Thyroid gland (tissue), 4 donors: ENCODE measurements at regions not wholly inside any gene's neighbourhood (a gene's known extent, or its start where the extent isn't known, plus 50 kb on each side); places are given as distances from the start of the nearest gene placed in this dataset.

Experiments
- DNase-seq, 2 donors: peaks; one replicate each; pipeline ENCODE4 v3.0.0-alpha.2; 2019
- H3K27ac ChIP-seq, 3 donors: fragments of 200-600 bp; sonication (generic); 1 replicate in 2 of 3; 2 replicates in 1 of 3; pipeline ENCODE4 v1.5.1; 2016 to 2019; ENCODE audit warnings: mild to moderate bottlenecking in 1 of 3, moderate library complexity in 1 of 3
- H3K27me3 ChIP-seq: fragments of 200-600 bp; sonication (generic); one replicate; pipeline ENCODE4 v1.5.1; 2019
- H3K36me3 ChIP-seq, 2 donors: fragments of 200-600 bp; sonication (generic); one replicate each; pipeline ENCODE4 v1.5.1; 2016 to 2019
- H3K4me1 ChIP-seq, 2 donors: fragments of 200-600 bp; sonication (generic); one replicate each; pipeline ENCODE4 v1.5.1; 2017 to 2019
- H3K4me3 ChIP-seq, 3 donors: fragments of 200-600 bp; sonication (generic); replicated peaks in 1 of 3; 1 replicate in 2 of 3; 2 replicates in 1 of 3; pipeline ENCODE4 v1.5.1; 2016; ENCODE audit warnings: mild to moderate bottlenecking in 1 of 3
- H3K9me3 ChIP-seq: fragments of 200-600 bp; sonication (generic); one replicate; pipeline ENCODE4 v1.5.1; 2017
- POLR2A ChIP-seq, 2 donors: fragments of 450-650 bp; IDR thresholded peaks; one replicate each; pipeline ENCODE4 v1.6.1; 2017; ENCODE audit warnings: antibody characterized with exemption in 2 of 2, mild to moderate bottlenecking in 2 of 2, moderate library complexity in 1 of 2
- WGBS, 2 donors: methylation state at CpG; one replicate each; pipeline ENCODE4 v1.1.5; 2017; 5-methylcytosine and 5-hydroxymethylcytosine counted together
- intact Hi-C: fragments of 100-400 bp; cut with DNase I; formaldehyde crosslinking; loops from one replicate; pipeline ENCODE4 v1.15.1; 2023
- TF ChIP-seq, protein P1 (sequence below), 6 experiments: fragments of 200-600 bp in 3 of 6; fragments of 450-650 bp in 3 of 6; sonication (generic) in 3 of 6; IDR thresholded peaks; one replicate each; pipeline ENCODE4 v1.5.1; 2016 to 2019; ENCODE audit warnings: antibody characterized with exemption in 6 of 6, mild to moderate bottlenecking in 2 of 6, inconsistent platforms in 1 of 6, moderate library complexity in 1 of 6

GRCh38 chr4:128512767-128513322 lies 225.2 kb upstream of the PGRMC2 start:
- Histone ChIP-seq H3K27me3 (no peaks in the 10 kb centered on the region), H3K4me1 (peaks cover 8 to 11% of the 10 kb centered on the region in 2 donors), H3K27ac (no peak overlapping the region), H3K36me3 (no peaks in the 10 kb centered on the region), H3K9me3 (no peaks in the 10 kb centered on the region), H3K4me3 (no peak overlapping the region)
- no peak for DNase-seq
- intact Hi-C loops, result no loop called here
- TF ChIP-seq, protein P1, sequence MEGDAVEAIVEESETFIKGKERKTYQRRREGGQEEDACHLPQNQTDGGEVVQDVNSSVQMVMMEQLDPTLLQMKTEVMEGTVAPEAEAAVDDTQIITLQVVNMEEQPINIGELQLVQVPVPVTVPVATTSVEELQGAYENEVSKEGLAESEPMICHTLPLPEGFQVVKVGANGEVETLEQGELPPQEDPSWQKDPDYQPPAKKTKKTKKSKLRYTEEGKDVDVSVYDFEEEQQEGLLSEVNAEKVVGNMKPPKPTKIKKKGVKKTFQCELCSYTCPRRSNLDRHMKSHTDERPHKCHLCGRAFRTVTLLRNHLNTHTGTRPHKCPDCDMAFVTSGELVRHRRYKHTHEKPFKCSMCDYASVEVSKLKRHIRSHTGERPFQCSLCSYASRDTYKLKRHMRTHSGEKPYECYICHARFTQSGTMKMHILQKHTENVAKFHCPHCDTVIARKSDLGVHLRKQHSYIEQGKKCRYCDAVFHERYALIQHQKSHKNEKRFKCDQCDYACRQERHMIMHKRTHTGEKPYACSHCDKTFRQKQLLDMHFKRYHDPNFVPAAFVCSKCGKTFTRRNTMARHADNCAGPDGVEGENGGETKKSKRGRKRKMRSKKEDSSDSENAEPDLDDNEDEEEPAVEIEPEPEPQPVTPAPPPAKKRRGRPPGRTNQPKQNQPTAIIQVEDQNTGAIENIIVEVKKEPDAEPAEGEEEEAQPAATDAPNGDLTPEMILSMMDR (IDR thresholded peaks at IDR 0.05), result no peak
- TF ChIP-seq POLR2A (IDR thresholded peaks at IDR 0.05), result no peak

DNA sequence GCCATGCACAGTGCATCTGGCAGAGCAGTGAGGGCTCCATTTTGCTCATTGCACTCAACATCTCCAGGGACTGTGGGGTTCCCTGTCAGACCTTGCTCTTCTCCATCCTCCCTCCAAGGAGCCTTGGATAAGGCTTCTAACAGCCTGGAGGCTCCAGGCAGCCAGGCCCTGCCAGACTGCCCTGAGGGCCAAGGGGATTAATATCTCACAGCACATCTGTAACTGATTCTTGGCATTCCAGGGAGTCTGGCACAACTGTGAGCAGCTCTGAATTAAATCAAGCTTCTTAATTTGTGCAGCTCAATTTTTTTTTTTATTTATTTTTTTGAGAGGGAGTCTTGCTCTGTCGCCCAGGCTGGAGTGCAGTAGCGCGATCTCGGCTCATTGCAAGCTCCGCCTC lies 224.5 kb upstream of the PGRMC2 start:
- no peaks in the 10 kb centered on the region for H3K27me3 ChIP-seq
- WGBS, 2 donors, result 96 to 97% methylated on average over 5 of the region's 5 CpGs
- H3K27ac ChIP-seq, result no peak overlapping the region
- H3K4me3 ChIP-seq, result no peak overlapping the region
- no peaks in the 10 kb centered on the region for H3K36me3 ChIP-seq
- H3K9me3 ChIP-seq, result no peaks in the 10 kb centered on the region
- H3K4me1 ChIP-seq, result peaks cover 4 to 8% of the 10 kb centered on the region in 2 donors
- TF ChIP-seq, protein P1 (IDR thresholded peaks at IDR 0.05), result no peak
- no peak for TF ChIP-seq POLR2A (IDR thresholded peaks at IDR 0.05)
- intact Hi-C loops, result no loop called here
- no peak for DNase-seq

DNA sequence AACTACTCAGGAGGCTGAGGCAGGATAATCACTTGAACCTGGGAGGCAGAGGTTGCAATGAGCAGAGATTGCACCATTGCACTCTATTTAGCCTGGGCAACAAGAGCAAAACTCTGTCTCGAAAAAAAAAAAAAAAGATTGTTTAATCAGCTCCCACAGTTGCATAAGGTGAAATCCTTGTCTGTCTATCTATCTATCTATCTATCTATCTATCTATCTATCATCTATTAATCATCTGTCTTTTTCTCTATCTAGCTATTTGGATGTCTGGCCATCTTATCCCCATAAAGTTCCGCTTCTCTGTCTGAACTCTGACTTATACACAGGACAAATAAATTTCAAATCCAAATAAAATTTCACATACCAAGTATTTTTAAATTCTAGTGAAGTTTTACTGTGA lies 223.2 kb upstream of the PGRMC2 start:
- no peak for DNase-seq
- TF ChIP-seq, protein P1 (IDR thresholded peaks at IDR 0.05), result no peak
- no peak for TF ChIP-seq POLR2A (IDR thresholded peaks at IDR 0.05)
- Histone ChIP-seq H3K9me3 (no peaks in the 10 kb centered on the region), H3K36me3 (no peaks in the 10 kb centered on the region), H3K27ac (no peak overlapping the region), H3K4me1 (no peaks in the 10 kb centered on the region), H3K4me3 (no peak overlapping the region), H3K27me3 (no peaks in the 10 kb centered on the region)
- 83 to 96% methylated on average over 2 of the region's 2 CpGs for WGBS, 2 donors
- intact Hi-C loops, result no loop called here

DNA sequence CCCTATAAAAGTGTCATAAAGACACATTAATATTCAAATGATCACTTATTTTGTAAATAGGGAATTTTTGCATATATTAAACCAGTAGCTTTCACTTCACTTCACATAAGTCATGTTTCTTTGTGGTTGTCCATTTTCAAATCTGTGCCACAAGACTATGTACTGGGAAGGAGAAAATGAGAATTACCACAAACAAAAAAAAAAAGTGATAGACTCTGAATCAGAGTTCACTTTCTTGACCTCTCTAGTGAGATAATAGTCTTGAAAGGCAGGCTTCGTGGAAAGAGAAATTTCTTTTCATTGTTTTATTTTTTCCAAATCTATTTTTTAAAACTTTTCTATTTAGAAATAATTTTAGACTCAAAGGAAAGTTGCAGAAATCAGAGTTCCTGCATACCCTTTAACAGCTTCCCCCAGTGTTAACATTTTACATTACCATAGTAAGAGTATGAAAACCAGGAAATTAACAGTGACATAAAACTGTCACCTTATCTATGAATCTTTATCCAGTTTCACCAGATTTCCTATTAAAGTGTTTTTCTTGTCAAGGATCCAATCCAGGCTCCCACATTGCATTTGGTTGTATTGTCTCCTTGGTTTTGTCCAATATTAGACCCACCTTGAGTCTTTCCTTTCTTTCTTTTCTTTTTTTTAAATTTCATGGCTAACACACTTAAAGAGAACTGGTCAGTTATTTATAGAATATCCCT lies 215.4 kb upstream of the PGRMC2 start:
- H3K36me3 ChIP-seq, result no peaks in the 10 kb centered on the region
- H3K27me3 ChIP-seq, result no peaks in the 10 kb centered on the region
- no peak overlapping the region for H3K4me3 ChIP-seq
- H3K9me3 ChIP-seq, result no peaks in the 10 kb centered on the region
- 72 to 83% methylated on average over 1 of the region's 1 CpG for WGBS, 2 donors
- H3K4me1 ChIP-seq, result no peaks in the 10 kb centered on the region
- no peak overlapping the region for H3K27ac ChIP-seq
- intact Hi-C loops, result no loop called here
- TF ChIP-seq POLR2A (IDR thresholded peaks at IDR 0.05), result no peak
- TF ChIP-seq, protein P1 (IDR thresholded peaks at IDR 0.05), result no peak
- DNase-seq, result no peak

- H3K27ac ChIP-seq, result no peak overlapping the region
These were observed 213.6 kb upstream of the PGRMC2 start for GRCh38 chr4:128501239-128501638.

More at GRCh38 chr4:128501239-128501638, 213.6 kb upstream of the PGRMC2 start:
- TF ChIP-seq POLR2A (IDR thresholded peaks at IDR 0.05), result no peak
- TF ChIP-seq, protein P1 (IDR thresholded peaks at IDR 0.05), result no peak
- no peaks in the 10 kb centered on the region for H3K27me3 ChIP-seq
- 100% methylated on average over 3 of the region's 3 CpGs for WGBS, 2 donors
- no peaks in the 10 kb centered on the region for H3K9me3 ChIP-seq
- intact Hi-C loops, result no loop called here
- DNase-seq, result no peak
- no peak overlapping the region for H3K4me3 ChIP-seq
- no peaks in the 10 kb centered on the region for H3K36me3 ChIP-seq
- H3K4me1 ChIP-seq, result no peaks in the 10 kb centered on the region
